SIG-M5 (cell line): ENCODE measurements at regions not wholly inside any gene's neighbourhood (a gene's known extent, or its start where the extent isn't known, plus 50 kb on each side); places are given as distances from the start of the nearest gene placed in this dataset.
A peak's percentile ranks its signal among the peaks of the same experiment; 100 is the strongest.
"Not testable (repeated sequence)": the region's sequence is repeated elsewhere in the genome, so short reads cannot be mapped to it uniquely, and the experiment has no call there.

Source experiments
- DNase-seq: peaks from one replicate; lab custom pipeline; 2025; lab: John Stamatoyannopoulos, UW

DNA sequence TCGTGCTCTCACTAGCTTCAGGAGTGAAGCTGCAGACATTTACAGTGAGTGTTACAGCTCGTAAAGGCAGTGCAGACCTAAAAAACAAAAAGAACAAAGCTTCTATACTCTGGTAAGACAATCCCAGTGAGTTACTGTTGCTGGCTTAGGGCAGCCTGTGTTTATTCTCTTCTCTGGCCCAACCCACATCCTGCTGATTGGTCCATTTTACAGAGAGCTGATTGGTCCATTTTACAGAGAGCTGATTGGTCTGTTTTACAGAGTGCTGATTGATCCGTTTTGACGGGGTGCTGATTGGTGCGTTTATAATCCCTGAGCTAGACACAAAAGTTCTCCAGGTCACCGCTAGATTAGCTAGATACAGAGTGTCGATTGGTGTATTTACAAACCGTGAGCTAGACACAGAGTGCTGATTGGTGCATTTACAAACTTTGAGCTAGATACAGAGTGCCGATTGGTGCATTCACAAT lies 158.0 kb downstream of the KLRB1 start:
- not testable (repeated sequence) for DNase-seq

GRCh38 chr12:9449181-9449580 lies 158.5 kb downstream of the KLRB1 start:
- DNase-seq = no peak

DNA sequence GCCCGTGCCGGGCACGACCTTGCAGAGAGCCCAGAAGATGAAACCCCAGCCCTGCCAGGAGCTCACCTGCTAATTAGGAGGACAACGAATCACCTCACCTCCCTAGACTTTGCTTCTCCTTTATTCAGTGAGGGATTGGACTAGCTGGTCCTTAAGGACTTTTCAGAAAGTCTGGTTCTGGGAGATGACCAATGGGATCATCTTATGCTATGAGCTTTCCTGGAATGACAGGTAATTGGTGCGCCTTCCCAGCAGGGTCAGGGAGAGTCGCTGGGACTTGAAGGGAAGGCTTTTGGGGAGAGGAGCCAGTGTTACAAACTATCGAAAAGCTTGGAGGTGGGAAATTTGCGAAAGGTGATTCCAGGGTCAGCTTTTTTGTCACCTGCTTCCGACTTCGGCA lies 159.1 kb downstream of the KLRB1 start:
- not testable (repeated sequence) for DNase-seq

DNA sequence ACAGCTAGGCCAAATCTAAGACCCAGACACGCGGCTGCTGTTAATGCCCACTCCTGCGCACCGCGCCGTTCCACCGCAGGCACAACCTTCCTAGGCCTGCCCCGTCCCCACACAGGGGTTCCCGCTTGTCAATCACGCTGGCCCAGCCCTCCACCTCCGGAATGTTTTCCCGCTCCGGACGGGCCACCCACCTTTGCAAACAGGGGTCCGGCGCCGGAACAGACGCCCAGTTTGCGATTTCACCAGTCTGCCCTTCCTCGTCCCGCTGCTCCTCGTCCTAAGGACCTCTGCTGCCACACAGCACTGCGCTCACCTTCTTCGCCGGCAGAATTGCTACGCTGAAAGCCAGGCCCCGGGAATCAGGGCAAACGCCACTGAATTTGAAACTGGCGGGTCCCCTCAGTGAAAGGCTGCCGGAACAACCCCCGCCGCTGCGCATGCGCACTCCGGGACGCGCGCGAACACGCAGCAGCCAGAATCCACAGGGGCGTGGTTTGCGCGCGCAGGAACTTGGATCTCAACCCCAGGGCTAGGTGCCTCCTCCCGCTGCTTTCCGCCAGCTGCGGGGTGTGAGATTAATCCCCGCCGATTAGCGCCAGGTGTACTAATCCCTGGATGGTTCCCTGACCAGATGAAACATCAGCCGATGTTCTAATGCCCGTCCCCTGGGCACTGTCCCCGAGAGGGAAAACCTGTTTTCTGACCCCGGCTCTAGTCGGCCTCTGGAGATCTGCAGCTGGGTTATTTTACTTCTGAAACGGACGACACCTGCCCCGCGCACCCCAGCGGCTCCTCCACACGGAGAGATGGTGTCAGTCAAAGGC lies 159.7 kb downstream of the KLRB1 start:
- peak; percentile 63 for DNase-seq

DNA sequence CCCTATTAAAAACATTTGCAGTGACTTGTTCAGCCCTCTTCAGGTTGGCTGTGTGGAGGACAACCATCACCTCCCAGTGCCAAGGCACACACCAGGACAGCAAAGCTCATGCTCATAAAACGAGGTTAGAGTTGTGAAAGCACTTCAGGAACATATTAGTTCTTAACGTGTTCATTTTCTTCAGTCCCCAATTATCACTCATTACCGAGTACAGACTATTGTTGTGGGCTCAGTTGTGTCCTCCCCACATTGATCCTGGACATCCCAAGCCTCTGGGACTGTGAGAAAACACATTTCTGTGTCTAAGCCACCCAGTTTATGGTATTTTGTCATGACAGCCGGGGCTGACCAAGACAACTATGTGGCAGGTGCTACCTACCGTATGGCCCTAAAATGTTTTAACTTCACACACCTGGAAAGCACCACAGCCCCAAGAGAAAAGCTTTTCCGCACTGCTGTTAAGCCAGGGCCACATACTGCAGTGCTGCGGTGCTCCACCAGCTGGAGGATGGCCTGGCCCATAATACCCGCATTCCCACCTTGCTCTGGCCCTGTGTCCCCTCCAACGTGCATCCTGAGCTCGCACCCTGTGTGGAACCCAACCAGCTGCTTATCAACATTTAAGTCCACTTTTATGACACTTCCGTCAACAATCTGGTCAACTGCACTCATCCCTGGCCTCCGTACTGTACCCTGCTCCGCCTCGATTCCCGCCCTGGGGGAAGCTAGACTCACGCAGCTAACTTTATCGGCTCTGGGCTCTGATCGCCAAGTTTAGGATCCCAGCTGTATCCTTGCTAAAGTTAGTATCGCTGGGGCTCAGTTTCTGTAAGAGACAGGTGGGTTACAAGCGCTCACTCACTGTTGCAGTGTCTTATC lies 160.6 kb downstream of the KLRB1 start:
- not testable (repeated sequence) for DNase-seq

DNA sequence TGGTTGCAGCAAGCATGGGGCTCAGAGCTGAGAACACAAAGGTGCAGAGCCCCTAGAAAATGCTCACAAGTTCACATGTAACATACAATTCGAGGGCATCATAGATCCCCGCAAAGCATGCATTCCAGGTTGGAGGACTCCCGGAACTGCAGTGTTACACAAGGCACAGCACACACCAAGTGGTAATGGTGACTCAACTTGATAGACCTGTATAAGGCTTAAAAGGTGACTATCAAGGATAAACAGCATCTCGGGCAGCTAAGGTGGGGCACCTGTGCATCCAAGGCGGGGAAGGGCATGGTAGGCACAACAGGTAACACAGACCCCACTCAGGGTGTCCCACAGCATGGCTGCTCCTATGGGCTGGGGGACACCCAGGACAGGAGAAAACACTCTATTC lies 167.3 kb downstream of the KLRB1 start:
- DNase-seq = not testable (repeated sequence)

DNA sequence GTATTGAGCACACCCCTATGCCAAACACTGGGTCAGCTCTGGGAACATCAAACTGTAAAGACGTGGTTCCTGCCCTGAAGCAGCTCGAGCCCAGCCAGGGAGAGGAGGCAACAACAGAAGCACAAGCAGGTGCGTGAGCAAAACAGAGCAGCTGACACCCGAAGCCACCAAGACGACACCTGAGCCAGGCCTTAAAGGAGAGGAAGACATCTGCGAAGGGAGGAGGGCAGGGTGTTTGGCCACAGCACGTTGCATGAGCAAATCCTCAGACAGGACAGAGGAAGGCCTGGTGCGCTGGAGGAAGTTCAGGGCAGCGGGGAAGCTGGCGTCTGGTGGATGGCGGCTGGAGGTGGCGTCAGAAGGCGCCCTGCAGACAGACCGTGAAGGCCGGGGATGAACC lies 172.0 kb downstream of the KLRB1 start:
- DNase-seq = not testable (repeated sequence)

- DNase-seq = not testable (repeated sequence)
Measured at GRCh38 chr12:9430385-9430784, 177.3 kb downstream of the KLRB1 start.

DNA sequence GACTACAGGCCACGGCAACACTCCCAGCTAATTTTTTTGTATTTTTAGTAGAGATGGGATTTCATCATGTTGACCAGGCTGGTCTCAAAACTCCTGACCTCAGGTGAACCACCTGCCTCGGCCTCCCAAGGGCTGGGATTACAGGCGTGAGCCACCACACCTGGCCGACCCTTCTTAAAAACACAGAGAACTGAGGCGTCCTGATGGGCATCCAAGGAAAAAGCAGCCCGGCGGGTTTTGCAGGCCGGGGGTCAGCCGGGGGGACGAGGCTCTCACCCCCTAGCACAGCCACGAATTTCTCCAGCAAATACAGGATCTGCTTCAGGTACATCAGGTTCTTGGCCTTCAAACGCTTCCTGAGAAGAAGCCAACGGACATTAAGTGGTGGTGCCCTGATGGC lies 178.9 kb downstream of the KLRB1 start:
- DNase-seq = not testable (repeated sequence)

DNA sequence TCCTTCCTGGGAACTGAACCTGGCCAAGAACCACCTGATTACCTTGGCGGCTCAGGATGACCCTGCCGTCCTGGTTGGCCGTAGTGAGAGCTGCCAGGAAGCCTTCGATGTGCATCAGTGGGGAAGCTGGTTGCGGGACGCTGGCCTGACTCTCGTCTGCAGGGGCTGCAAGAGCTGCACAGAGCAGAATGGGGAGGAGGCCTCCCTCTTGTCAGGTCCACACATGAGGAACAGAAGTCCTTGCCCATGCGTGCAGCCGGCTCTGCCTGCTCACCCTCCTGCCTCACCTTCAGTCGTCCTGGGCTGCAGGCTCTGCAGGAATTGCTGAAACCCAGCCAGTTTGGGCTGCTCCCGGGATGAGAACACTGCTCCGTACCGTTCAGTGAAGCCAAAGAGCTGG lies 182.3 kb downstream of the KLRB1 start:
- DNase-seq = not testable (repeated sequence)

GRCh38 chr12:9424175-9424740 lies 183.5 kb downstream of the KLRB1 start:
- not testable (repeated sequence) for DNase-seq

GRCh38 chr12:9422689-9423088 lies 185.0 kb downstream of the KLRB1 start:
- DNase-seq = not testable (repeated sequence)

DNA sequence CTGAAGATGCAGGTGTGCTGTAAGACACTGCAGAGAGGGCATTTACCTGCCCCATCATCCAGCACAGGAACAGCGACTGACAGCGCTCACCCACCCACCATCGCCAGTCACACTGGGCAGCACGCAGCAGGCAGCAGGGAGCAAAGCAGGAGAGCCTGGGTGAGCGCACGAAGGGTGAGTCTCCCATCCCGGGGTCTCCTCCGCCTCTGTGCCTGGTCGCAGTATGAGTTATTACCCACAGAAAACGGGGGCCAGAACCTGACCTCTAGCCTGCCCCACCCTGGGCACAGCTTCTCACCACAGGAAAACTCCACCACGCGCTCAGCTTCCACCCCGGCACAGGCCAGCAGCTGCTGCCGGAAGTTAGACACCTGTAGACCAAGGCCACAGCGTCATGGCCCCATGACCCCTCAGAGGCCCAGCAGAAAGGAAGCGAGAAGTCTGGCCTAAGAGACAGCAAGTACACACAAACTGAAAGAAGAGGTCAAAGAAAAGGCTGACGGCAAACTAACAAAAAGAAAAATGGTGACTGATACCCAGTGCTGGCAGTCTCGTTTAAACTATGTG lies 186.1 kb downstream of the KLRB1 start:
- DNase-seq = not testable (repeated sequence)

DNA sequence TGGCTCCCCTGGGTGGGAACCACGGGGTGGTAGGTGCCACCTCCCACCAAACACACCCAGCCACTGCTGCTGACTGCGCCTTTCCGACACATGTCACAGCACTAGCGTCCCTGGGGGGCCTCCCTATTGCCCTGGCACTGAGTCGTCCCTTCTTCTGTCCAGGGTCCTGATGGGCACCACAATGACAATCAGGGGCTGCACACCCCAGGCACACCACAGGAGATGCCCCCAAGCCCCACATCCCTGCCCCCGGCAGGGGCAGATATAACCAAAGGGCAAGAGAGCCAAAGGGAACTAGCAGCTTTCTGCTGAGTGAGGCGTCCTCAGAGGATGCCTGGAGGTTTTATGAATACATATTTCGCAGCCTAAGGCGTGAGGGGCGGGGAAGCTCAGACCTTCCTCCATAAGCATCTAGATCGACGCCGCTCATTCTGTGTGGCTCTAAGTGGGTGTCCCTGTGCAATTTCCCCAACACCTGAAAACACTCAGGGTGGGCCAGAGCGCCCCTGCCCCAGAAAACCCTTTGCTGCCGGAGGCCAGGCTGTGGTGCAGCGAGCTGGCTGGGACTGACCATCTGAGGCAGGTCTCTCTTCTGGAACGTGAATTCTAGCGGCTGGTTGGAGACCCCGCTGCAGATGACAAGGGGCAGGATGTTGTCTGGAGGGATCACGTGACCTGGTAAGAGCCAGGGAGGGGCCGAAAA lies 186.7 kb downstream of the KLRB1 start:
- DNase-seq = not testable (repeated sequence)

- DNase-seq = not testable (repeated sequence)
Measured at GRCh38 chr12:9418669-9419041, 189.1 kb downstream of the KLRB1 start.

DNA sequence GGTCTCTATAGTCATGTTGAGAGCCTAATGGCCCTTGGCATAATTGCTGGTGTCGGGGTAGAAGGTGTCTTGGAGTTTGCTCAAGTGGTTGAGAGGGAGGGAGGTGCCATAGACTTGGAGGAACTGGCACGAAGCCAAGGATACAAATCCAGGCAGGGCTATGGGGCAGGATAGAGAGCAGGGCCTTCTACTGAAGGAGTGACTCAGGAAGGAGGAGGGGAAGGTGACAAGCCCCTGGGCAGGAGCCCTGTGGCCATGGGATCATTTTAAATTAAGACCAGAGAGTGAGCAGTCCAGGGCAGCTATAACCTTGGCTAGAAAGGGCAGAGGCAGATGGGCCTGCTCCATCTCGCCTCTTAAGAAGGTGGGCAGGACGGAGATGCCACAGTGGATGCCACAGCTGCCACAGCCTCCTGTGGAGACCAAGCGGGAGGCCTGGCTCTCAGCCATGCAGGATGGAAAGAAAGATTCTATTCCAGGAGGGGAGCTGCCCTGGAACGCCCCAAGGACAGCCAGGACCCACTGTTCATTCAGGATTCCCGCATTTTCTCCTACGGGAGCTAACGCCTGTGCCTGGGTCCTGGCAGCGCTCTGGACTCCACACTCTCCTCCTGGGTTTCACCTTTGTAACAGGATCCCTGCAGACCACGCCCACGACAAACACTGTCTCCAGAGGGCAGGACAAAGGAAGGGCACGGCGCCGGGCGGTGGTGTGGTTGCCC lies 189.6 kb downstream of the KLRB1 start:
- not testable (repeated sequence) for DNase-seq

DNA sequence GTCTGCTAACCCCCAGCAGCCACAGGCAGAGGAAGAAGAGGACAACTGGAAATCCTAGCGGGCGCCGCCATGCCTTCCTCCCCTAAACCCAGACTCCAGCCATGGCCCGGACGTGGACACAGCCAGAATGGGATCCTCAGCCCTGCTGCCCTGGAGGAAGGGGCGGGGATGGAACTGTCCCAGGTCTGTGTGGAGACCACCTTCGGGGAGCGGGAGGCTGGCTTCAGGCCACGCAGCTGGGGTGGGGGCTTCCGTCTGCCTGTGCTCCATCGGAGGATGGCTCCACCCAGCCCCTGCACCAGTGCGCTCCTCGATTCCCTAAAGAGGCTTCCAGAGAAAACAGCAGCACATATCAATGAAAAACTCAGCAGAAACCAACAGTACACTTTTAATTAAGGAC lies 190.4 kb downstream of the KLRB1 start:
- DNase-seq = not testable (repeated sequence)

DNA sequence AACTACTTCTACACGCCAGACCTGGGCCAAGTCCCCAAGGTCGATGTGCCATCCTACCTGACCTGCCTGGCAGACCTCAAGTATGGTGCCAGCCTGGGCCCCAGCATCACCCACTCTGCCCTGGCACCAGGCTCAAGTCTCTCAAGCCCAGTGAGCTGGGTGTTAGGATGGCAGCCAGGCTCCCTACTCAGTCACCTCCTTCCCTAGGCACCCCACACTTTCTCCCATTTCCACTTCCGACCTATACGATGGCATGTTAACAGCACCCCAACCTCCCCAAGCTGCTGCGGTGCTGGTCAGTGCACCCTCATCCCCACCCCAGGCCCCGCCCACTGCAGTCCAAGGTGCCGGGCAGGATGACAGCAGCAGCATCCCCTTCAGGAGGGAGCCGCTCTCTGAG lies 191.4 kb downstream of the KLRB1 start:
- not testable (repeated sequence) for DNase-seq

- DNase-seq = not testable (repeated sequence)
Measured at GRCh38 chr12:9415898-9416297, 191.8 kb downstream of the KLRB1 start.

GRCh38 chr12:9413862-9414261 lies 193.9 kb downstream of the KLRB1 start:
- not testable (repeated sequence) for DNase-seq

GRCh38 chr12:9412459-9412858 lies 195.3 kb downstream of the KLRB1 start:
- not testable (repeated sequence) for DNase-seq
